ENCODE measurements at regions not wholly inside any gene's neighbourhood (a gene's known extent, or its start where the extent isn't known, plus 50 kb on each side); places are given as distances from the start of the nearest gene placed in this dataset.
A peak's percentile ranks its signal among the peaks of the same experiment; 100 is the strongest.
"Not testable (repeated sequence)": the region's sequence is repeated elsewhere in the genome, so short reads cannot be mapped to it uniquely, and the experiment has no call there.

- no peak for DNase-seq
Measured at GRCh38 chr5:156004754-156005153, 322.2 kb upstream of the SGCD start.

DNA sequence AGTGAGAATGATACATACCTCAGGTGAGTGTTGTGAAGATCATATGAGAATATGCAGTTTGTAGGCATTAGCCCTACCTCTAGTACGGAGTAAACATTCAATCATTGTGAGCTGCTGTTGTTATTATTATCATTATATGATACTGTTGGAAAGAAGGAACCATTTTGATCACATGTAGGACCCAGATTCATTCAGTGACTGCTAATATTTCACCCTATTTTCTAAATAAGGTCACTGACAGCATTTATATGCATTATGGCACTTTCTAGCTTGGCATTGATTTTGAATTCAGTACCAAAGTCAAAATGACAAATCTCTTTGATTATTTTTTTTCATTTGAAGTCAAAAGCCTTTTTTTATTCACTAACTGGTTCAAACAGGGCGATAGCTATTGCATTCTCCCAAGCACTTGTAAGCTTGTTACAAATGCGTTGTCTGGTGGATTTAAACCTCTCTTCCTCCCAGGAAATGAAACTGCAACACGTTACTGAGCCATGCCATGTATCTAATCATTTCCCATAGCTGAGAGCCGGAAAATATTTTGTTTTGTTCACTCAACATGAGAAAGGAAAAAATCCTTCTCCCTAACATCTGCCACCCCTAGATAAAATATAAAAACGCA, 320.8 kb upstream of the SGCD start:
- no peak for DNase-seq

DNA sequence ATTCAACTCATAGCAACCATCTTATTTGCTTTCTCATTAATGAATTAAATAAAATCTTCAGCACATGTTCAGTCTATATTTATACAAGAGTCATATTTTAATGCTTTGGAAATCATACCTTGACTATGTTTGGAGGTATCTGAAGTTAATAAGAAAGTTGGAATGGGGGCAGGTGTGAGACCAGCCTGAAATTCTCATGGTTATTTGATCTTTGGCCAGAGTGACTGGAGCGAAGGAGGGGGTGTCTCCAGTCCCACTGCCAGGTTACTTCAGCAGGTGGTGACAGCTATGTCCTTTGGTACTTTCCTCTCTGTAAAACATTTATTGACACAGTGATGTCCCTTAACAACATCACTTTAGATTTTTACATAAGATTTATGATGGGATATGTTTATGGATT, 318.1 kb upstream of the SGCD start:
- no peak for DNase-seq

DNA sequence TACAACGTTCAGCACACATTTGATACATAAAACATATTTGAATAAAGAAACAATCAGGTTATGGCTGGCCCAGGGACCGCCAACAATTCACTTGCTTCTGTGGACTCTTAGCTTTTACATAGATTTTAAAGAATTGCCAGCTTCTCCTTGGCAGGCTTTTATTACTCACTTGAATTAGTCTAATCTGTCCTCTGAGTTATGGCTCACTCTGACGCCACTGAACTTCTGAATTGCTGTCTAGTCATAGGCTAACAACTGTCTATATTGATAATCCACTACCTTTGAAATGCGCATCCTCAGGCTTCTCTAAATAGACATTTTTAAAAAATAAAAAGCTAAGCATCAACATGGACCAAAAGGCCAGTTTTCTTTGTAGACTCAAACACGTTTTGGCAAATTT, 317.4 kb upstream of the SGCD start:
- DNase-seq = no peak

DNA sequence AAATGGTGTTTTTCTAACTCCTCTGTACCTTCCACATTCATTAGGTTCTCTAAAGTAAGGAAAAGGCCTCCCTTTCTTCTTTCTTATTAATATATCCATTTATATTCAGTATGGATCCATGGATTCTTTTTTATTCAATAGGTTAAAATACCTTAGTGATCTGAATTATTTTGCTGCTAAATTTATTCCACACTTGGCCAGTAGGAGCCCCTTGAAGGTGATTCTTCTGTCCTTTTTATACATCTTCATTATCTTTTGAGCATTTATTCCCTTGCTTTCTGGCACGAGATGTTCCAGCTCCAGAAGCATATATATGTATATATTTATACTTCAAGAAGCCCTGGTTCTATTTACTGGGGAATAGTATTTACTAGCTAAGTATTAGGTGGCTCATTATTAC, 311.8 kb upstream of the SGCD start:
- DNase-seq = no peak

DNA sequence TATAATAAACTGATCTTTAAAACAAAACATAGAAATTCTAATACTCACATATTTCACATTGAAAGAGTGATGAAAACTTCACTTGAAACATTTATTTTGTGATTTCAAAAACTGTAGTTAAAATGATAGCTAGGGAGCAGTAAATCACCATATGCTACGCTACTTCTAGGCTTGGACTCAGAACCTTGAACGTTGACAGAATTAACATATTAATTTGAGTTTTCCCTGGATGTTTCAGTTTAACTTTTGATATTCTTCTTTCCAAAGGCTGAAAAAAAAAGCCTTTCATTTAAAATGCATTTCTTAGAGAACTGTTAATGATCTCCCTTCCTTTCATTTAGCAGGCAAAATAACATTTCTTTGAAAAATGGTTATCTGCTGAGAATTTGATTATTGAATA, 307.8 kb upstream of the SGCD start:
- no peak for DNase-seq

GRCh38 chr5:156019571-156020180, 307.3 kb upstream of the SGCD start:
- DNase-seq = peak; percentile 48

GRCh38 chr5:156020647-156021046, 306.3 kb upstream of the SGCD start:
- no peak for DNase-seq

- DNase-seq = no peak
Measured at GRCh38 chr5:156021866-156022265, 305.1 kb upstream of the SGCD start.

DNA sequence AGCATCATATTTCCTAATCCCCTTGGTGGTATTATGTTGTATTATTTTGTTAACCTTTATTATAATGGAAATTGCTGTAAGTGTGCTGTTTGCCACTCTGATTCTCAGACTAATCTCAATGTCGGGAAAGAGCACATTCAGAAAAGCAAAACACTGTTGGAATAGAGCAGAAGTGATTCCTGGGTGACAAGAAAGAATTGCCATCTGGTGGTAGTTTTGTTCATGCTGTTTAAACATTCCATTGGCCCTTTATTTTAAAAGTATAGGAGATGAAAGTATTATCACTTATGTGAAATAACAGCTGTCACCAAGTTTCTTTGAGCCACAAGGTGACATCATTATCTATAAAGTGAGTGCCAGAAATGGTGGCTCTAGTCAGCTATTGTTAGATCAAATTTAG, 301.3 kb upstream of the SGCD start:
- no peak for DNase-seq

DNA sequence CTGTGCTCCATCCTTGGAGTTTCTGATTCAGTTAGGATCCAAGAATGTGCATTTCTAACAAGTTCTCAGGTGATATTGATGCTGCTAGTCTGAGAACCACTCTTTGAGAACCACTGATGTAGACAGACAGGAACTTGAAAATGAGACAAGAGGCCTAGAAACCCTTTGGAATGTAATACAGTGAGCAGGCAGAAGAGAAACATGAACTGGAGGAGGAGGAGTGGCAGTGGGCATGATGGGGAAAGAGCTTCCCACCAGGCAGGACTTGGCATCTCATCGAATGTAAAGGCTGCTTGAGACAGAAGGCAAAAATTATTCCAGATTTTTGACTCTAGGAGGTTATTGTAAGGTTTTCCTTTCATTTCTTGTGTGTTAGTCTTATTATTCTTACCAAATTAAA, 295.8 kb upstream of the SGCD start:
- no peak for DNase-seq

DNA sequence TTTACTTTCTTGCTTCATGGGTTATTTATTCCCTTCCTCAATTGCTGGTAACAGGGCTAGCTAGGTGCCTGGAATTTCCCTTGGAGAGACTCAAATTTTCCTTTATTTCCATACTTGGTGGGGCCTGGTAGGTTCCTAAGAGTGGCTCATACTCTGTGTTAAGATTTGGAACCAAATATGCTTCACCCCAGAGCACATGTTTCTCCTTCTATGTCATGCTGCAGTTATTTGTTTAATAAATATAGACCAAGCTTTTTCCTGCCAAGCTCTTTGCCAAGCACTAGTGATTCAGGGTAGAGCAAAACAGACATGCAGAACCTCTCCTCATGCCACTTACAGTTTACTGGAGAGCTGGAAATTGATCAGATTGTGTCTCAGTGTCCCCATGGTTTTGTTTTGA, 290.3 kb upstream of the SGCD start:
- DNase-seq = no peak

DNA sequence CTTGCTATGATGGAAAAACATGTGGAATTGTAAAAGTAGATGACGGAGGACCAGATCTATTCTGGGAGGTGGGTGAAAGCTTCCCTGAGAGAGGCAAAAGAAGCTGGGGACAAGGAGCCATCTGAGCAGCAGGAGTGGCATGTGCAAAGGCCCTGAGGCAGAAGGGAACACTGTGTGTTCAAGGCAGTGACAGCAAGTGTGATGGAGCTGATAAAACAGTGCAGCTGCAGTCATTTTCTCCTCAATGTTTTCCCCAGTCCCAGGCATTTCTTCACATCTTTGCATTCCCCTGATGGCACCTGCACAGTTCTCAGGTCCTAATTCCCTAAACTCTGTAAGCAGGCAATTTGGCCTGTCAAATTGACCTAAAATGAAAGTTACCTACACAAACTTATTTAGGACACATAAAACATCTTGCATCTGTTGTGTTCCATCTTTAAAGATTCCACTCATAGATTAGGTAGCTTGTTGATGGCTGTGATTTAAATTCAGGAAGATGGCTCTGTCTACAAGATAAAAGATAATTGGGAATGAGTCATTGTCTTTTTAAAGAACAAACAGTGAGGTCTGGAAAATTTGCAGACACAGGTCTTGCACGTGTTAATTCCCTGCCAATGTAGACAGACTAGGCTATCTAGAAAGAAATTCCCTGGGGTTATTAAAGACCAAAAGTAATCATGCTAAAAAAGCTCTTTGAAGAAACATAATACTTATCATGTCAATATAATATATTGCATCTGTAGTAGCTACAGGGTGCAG, 289.6 kb upstream of the SGCD start:
- DNase-seq = no peak

GRCh38 chr5:156042726-156043125, 284.2 kb upstream of the SGCD start:
- no peak for DNase-seq

DNA sequence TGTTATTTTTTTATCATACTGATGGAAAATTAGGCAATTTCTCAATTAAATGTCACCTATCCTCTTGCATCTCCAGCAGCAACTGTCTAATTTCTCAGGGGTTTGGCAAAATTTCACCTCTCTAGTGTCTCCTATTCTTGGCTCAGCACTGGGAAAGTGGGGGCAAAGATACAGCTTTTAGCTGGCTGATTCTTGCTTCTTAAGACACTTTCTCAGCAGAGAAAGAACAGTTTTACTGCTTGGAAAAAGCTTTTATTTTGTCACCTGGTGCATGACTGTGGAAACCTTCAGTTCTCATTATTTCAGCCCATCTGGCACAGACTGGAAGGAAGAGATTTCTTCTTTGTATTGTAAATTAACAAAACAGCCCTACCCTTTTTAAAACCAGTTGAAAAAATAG, 283.6 kb upstream of the SGCD start:
- no peak for DNase-seq

DNA sequence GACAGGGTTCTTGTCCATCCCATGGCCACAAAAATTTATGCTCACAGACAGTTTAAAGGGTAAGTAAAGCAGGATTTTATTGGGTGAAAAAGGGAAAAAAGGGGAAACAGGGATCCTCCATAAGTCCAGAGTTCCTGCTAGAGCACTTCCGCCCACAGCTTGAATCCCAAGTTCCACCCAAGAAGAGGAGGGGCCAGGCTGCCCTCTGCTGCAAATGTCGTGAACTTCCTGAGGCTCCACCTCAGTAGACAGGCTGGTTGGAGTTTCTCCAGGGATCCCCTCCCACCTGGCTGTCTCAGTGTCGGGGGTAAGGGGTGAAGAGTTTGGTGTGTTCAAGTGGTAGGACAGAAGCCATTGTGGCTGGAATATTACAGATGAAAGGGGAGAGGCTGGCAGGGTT, 275.0 kb upstream of the SGCD start:
- no peak for DNase-seq

DNA sequence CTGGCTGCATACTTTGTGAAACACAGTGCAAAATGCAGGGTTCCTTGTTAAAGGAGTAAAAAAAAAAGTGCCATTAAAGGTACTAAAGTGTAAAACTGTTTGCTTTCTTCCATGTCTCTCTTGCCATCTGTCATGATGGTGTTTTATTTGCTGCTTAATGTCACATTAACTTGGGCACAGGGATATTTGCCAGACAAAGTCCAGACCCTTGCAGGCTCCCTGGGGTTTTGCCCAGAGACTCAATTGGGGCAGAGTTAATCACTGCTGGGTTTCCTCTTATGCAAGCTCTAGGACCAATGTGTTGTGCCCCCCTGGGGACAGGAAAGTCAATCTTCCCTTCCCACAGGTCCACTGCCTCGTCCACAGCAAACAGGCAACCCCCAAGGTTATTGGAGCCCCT, 274.3 kb upstream of the SGCD start:
- no peak for DNase-seq

DNA sequence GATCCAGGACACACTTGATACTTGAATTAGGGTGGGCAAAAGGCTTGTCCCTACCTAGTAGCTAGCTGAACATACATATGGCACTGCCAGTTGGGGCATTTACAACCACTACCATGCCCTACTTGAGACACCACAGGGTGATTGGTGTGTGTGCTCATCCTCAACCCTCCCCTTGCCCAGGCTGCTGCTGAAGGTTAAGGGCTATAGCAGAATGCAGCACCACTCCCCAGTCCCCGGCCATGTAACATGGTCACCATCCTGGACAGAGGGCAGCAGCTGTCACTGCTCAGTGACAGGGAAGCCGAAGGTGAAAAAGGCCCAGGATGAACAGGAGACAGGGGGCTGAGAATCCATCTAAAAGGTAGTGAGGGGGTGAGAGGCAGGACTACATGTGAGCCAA, 273.9 kb upstream of the SGCD start:
- DNase-seq = no peak

GRCh38 chr5:156076912-156077311, 250.1 kb upstream of the SGCD start:
- DNase-seq = no peak

DNA sequence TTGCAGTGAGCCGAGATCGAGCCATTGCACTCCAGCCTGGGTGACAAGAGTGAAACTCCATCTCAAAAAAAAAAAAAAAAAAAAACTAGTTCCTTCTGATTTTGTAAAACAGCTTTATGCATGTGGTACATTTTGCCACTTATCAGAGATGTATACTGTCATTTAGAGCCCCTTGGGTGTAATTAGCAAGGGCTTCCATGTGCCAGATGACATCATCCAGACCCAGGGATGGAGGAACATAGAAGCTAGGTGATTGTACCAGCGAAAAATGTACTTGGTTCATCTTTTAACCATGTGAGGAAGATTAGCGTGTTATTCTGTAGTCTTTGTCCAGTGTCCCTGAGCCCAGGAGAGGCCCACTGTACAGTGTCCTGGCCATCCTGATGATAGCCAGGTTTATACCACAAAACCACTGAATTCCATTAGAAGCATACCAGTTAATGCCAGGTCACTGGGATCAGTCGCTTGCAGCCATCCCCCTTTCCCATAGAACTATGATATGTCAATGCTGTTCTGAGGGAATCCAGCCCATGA, 239.3 kb upstream of the SGCD start:
- DNase-seq = no peak

- DNase-seq = not testable (repeated sequence)
Measured at GRCh38 chr5:156089955-156090940, 236.7 kb upstream of the SGCD start.

DNA sequence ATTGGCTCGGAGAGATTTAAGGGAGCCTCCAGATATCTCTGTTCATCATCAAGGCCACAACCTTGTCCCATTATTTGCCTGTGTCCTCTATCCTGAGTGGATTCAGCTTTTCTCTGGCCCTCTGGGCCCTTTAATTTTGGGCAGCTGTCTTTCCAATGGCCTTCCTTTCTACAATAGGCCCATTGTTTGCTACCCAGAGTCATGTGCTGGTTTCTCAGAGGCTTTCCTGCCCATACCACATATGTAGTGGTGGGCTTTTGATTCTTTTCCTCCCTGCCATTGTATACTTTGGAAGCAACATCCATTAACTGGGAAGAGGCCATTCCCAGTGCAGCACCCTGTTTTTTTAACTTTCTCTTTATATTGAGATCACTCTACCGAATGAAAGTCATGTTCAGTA, 233.9 kb upstream of the SGCD start:
- no peak for DNase-seq

DNA sequence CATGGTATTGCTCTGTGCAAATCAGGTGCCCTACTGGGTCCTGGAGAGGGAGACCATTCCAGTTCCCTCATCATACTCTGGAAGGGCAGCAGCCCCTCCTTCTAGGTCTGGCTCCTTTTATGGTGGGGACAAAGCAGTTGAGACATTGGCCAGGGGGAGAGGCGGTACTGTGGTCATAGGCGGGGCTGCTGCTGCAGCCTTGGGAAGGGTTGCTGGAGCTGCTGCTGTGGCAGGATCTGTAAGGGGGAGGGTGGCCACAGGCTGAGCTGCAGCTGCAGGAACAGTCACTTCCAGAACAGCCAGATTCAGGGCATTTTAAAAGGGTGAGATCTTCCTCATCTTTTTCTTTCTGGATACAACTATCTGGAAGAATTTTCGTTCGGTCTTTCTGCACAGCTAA, 233.0 kb upstream of the SGCD start:
- peak; percentile 35 for DNase-seq
